Transverse colon (tissue), 4 donors: ENCODE measurements at regions not wholly inside any gene's neighbourhood (a gene's known extent, or its start where the extent isn't known, plus 50 kb on each side); places are given as distances from the start of the nearest gene placed in this dataset.

Experiments
- DNase-seq: peaks from one replicate; pipeline ENCODE4 v3.0.0-alpha.2; 2019
- H3K27ac ChIP-seq, 4 donors: fragments of 200-600 bp; sonication (generic); 2 replicates each; pipeline ENCODE4 v1.5.1; 2016 to 2018; ENCODE audit warnings: inconsistent platforms in 4 of 4
- H3K27me3 ChIP-seq: fragments of 200-600 bp; sonication (generic); 2 replicates; pipeline ENCODE4 v1.5.1; 2017; ENCODE audit warnings: inconsistent platforms
- H3K36me3 ChIP-seq, 4 donors: fragments of 200-600 bp; sonication (generic); 2 replicates each; pipeline ENCODE4 v1.5.1; 2017 to 2019; ENCODE audit warnings: inconsistent platforms in 4 of 4
- H3K4me1 ChIP-seq, 4 donors: fragments of 200-600 bp; sonication (generic); 2 replicates each; pipeline ENCODE4 v1.5.1; 2017 to 2020; ENCODE audit warnings: inconsistent platforms in 4 of 4
- H3K4me3 ChIP-seq, 4 donors: fragments of 200-600 bp; sonication (generic); 1 replicate in 1 of 4; 2 replicates in 3 of 4; pipeline versions ENCODE4 v1.5.1 to v1.6.1; 2017 to 2019; ENCODE audit warnings: inconsistent platforms in 4 of 4
- H3K9me3 ChIP-seq, 2 donors: fragments of 200-600 bp; sonication (generic); 2 replicates each; pipeline ENCODE4 v1.5.1; 2017 to 2019; ENCODE audit warnings: inconsistent platforms in 2 of 2
- CTCF ChIP-seq, 5 experiments: fragments of 200-600 bp in 3 of 5; fragments of 450-650 bp in 2 of 5; sonication (generic) in 3 of 5; IDR thresholded peaks; 1 replicate in 2 of 5; 2 replicates in 3 of 5; pipeline ENCODE4 v1.5.1; 2016 to 2017; ENCODE audit warnings: antibody characterized with exemption in 5 of 5, inconsistent platforms in 3 of 5, mild to moderate bottlenecking in 2 of 5, moderate library complexity in 1 of 5
- EP300 ChIP-seq: sonication (generic); formaldehyde crosslinking; IDR thresholded peaks from one replicate; pipeline ENCODE4 v1.6.1; 2017; ENCODE audit warnings: antibody characterized with exemption, low read depth
- POLR2A ChIP-seq: fragments of 450-650 bp; IDR thresholded peaks from one replicate; pipeline ENCODE4 v1.6.1; 2016; ENCODE audit warnings: antibody characterized with exemption, mild to moderate bottlenecking, moderate library complexity
- POLR2AphosphoS5 ChIP-seq, 3 donors: sonication (generic); formaldehyde crosslinking; IDR thresholded peaks; one replicate each; pipeline ENCODE4 v1.6.1; 2016; ENCODE audit warnings: antibody characterized with exemption in 3 of 3
- WGBS, 2 donors: methylation state at CpG; one replicate each; pipeline ENCODE4 v1.1.5; 2018; ENCODE audit warnings: low coverage in 1 of 2; 5-methylcytosine and 5-hydroxymethylcytosine counted together
- in situ Hi-C, 4 donors: fragments of 200-750 bp; cut with MboI; loops; one replicate each; pipeline versions ENCODE4 v1.15.0 to v1.15.1; 2017; ENCODE audit warnings: low sequenced_read_pairs in 3 of 4, low pct_ligation_motif_present in 1 of 4, low pct_unique_long_range_greater_than_20kb in 1 of 4
- intact Hi-C: fragments of 100-400 bp; cut with DNase I; formaldehyde crosslinking; loops from one replicate; pipeline ENCODE4 v1.15.1; 2023; ENCODE audit warnings: low total_unique reads

GRCh38 chr18:52060607-52061304 lies 279.2 kb upstream of the DCC start:
- DNase-seq: no peak
- H3K27ac ChIP-seq: no peak overlapping the region
- no peaks in the 10 kb centered on the region for H3K9me3 ChIP-seq
- no peak for TF ChIP-seq POLR2AphosphoS5 (IDR thresholded peaks at IDR 0.05)
- no peak for TF ChIP-seq CTCF (IDR thresholded peaks at IDR 0.05)
- no peak for TF ChIP-seq POLR2A
- no peak for TF ChIP-seq EP300
- intact Hi-C loops (no loop called here), in situ Hi-C loops (no loop called here)
- 25 to 30% methylated on average over 2 to 4 of the region's 4 CpGs for WGBS, 2 donors
- H3K27me3 ChIP-seq: no peaks in the 10 kb centered on the region
- H3K4me3 ChIP-seq: no peak overlapping the region
- no peaks in the 10 kb centered on the region for H3K4me1 ChIP-seq
- no peaks in the 10 kb centered on the region for H3K36me3 ChIP-seq

GRCh38 chr18:52063923-52064322 lies 276.1 kb upstream of the DCC start:
- Histone ChIP-seq H3K27me3 (no peaks in the 10 kb centered on the region), H3K4me1 (no peaks in the 10 kb centered on the region), H3K27ac (no peak overlapping the region), H3K9me3 (peaks cover 4 to 11% of the 10 kb centered on the region in 2 donors), H3K4me3 (no peak overlapping the region), H3K36me3 (no peaks in the 10 kb centered on the region)
- intact Hi-C loops: no loop called here
- 44% methylated on average over 2 of the region's 2 CpGs; no CpG with 5 or more reads in 1 of the 2 donors for WGBS, 2 donors
- in situ Hi-C loops: no loop called here
- no peak for DNase-seq
- TF ChIP-seq EP300: no peak
- TF ChIP-seq POLR2AphosphoS5 (IDR thresholded peaks at IDR 0.05): no peak
- TF ChIP-seq POLR2A: no peak
- TF ChIP-seq CTCF (IDR thresholded peaks at IDR 0.05): no peak

GRCh38 chr18:52069201-52069600 lies 270.8 kb upstream of the DCC start:
- no peak for DNase-seq
- Histone ChIP-seq H3K4me1 (no peaks in the 10 kb centered on the region), H3K27me3 (no peaks in the 10 kb centered on the region), H3K27ac (no peak overlapping the region), H3K4me3 (no peak overlapping the region), H3K9me3 (peaks cover 4 to 11% of the 10 kb centered on the region in 2 donors), H3K36me3 (no peaks in the 10 kb centered on the region)
- in situ Hi-C loops (no loop called here), intact Hi-C loops (no loop called here)
- TF ChIP-seq EP300 (no peak), POLR2A (no peak), CTCF (IDR thresholded peaks at IDR 0.05) (no peak), POLR2AphosphoS5 (IDR thresholded peaks at IDR 0.05) (no peak)
- 26 to 37% methylated on average over 2 of the region's 2 CpGs for WGBS, 2 donors

- Histone ChIP-seq H3K9me3 (peaks cover 4 to 11% of the 10 kb centered on the region in 2 donors), H3K4me1 (no peaks in the 10 kb centered on the region), H3K4me3 (no peak overlapping the region), H3K36me3 (no peaks in the 10 kb centered on the region), H3K27ac (no peak overlapping the region), H3K27me3 (no peaks in the 10 kb centered on the region)
- no peak for TF ChIP-seq EP300
- DNase-seq: peak; percentile 7
- 43% methylated on average over 2 to 4 of the region's 4 CpGs for WGBS, 2 donors
- intact Hi-C loops (no loop called here), in situ Hi-C loops (no loop called here)
Measured at GRCh38 chr18:52070291-52070756, 269.7 kb upstream of the DCC start.
